Endodermal cell (in vitro differentiated cells): ENCODE measurements at regions not wholly inside any gene's neighbourhood (a gene's known extent, or its start where the extent isn't known, plus 50 kb on each side); places are given as distances from the start of the nearest gene placed in this dataset.

ENCODE experiments used
- DNase-seq: peaks from one replicate; pipeline ENCODE4 v3.0.0-alpha.2; 2017
- H3K27ac ChIP-seq: 2 replicates; pipeline ENCODE4 v1.5.1; 2013; ENCODE audit warnings: mild to moderate bottlenecking, low read depth, low read length, moderate library complexity
- H3K27me3 ChIP-seq: 2 replicates; pipeline ENCODE4 v1.6.1; 2013; ENCODE audit warnings: mild to moderate bottlenecking, low read length, moderate library complexity; ENCODE audit not compliant: insufficient read depth, control insufficient read depth, poor library complexity, severe bottlenecking
- H3K36me3 ChIP-seq: 2 replicates; pipeline ENCODE4 v1.7.0; 2013; ENCODE audit warnings: mild to moderate bottlenecking, low read length, moderate library complexity; ENCODE audit not compliant: control insufficient read depth, insufficient read depth
- H3K4me1 ChIP-seq: one replicate; pipeline ENCODE4 v1.7.0; 2013; ENCODE audit warnings: low read length; ENCODE audit not compliant: control insufficient read depth, insufficient read depth
- H3K4me3 ChIP-seq: 2 replicates; pipeline ENCODE4 v1.5.1; 2013; ENCODE audit warnings: mild to moderate bottlenecking, low read length, moderate library complexity
- H3K9ac ChIP-seq: 2 replicates; pipeline ENCODE4 v1.6.1; 2013; ENCODE audit warnings: mild to moderate bottlenecking, low read length, moderate library complexity; ENCODE audit not compliant: poor library complexity, severe bottlenecking; ENCODE audit errors: extremely low read depth
- H3K9me3 ChIP-seq: 2 replicates; pipeline ENCODE4 v1.6.1; 2013; ENCODE audit warnings: mild to moderate bottlenecking, low read length, moderate library complexity; ENCODE audit not compliant: control insufficient read depth
- H3K27ac Mint-ChIP-seq: 2 replicates; pipeline ENCODE4 v1.8.0; 2020; ENCODE audit warnings: mixed read lengths
- H3K27me3 Mint-ChIP-seq: 2 replicates; pipeline ENCODE4 v1.8.0; 2021; ENCODE audit warnings: mild to moderate bottlenecking, mixed read lengths; ENCODE audit not compliant: insufficient read depth
- H3K36me3 Mint-ChIP-seq: 2 replicates; pipeline ENCODE4 v1.8.0; 2020; ENCODE audit warnings: low read depth, mixed read lengths
- H3K4me1 Mint-ChIP-seq: 2 replicates; pipeline ENCODE4 v1.8.0; 2020; ENCODE audit warnings: mixed read lengths
- H3K4me3 Mint-ChIP-seq: 2 replicates; pipeline ENCODE4 v1.8.0; 2020; ENCODE audit warnings: mild to moderate bottlenecking, moderate library complexity, mixed read lengths
- H3K9me3 Mint-ChIP-seq: 2 replicates; pipeline ENCODE4 v1.8.0; 2020; ENCODE audit warnings: mild to moderate bottlenecking, mixed read lengths
- CTCF ChIP-seq: fragments of 200-600 bp; sonication (generic); conservative IDR thresholded peaks from 2 replicates; pipeline ENCODE4 v1.5.0; 2021; ENCODE audit warnings: antibody characterized with exemption, mild to moderate bottlenecking
- WGBS, 2 experiments: methylation state at CpG; one replicate each; pipeline versions ENCODE4 v1.1.5 to v1.1.7; 2013; ENCODE audit warnings: missing lambda C conversion rate in 2 of 2, mixed read lengths in 1 of 2; ENCODE audit not compliant: insufficient coverage in 1 of 2, insufficient read length in 1 of 2; 5-methylcytosine and 5-hydroxymethylcytosine counted together

GRCh38 chr2:117064021-117064420 lies 750.5 kb upstream of the DDX18 start:
- H3K4me3 Mint-ChIP-seq, result no peak overlapping the region
- no peaks in the 10 kb centered on the region for H3K9me3 ChIP-seq
- H3K9ac ChIP-seq, result no peak overlapping the region
- H3K4me1 Mint-ChIP-seq, result no peaks in the 10 kb centered on the region
- H3K36me3 Mint-ChIP-seq, result no peaks in the 10 kb centered on the region
- DNase-seq, result no peak
- H3K9me3 Mint-ChIP-seq, result no peaks in the 10 kb centered on the region
- H3K27me3 Mint-ChIP-seq, result peaks cover 2% of the 10 kb centered on the region
- H3K4me1 ChIP-seq, result no peaks in the 10 kb centered on the region
- no peaks in the 10 kb centered on the region for H3K27me3 ChIP-seq
- 47% methylated on average over 2 of the region's 2 CpGs; no CpG with 5 or more reads in 1 of the 2 experiments for WGBS, 2 experiments
- H3K36me3 ChIP-seq, result no peaks in the 10 kb centered on the region
- no peak overlapping the region for H3K27ac Mint-ChIP-seq
- H3K4me3 ChIP-seq, result no peak overlapping the region
- no peak overlapping the region for H3K27ac ChIP-seq
- TF ChIP-seq CTCF, result no peak

- Histone ChIP-seq H3K36me3 (no peaks in the 10 kb centered on the region), H3K27ac (no peak overlapping the region), H3K9me3 (no peaks in the 10 kb centered on the region), H3K27me3 (no peaks in the 10 kb centered on the region), H3K4me3 (no peak overlapping the region), H3K4me1 (no peaks in the 10 kb centered on the region), H3K9ac (no peak overlapping the region)
- Mint-ChIP-seq H3K27me3 (peaks cover 2% of the 10 kb centered on the region), H3K4me1 (no peaks in the 10 kb centered on the region), H3K36me3 (peaks cover 6% of the 10 kb centered on the region), H3K27ac (no peak overlapping the region), H3K4me3 (no peak overlapping the region), H3K9me3 (peaks cover 6% of the 10 kb centered on the region)
- DNase-seq, result no peak
- TF ChIP-seq CTCF, result no peak
- WGBS, 2 experiments, result 86 to 100% methylated on average over 1 to 4 of the region's 4 CpGs
Observed at GRCh38 chr2:117065912-117066311, 748.6 kb upstream of the DDX18 start.

- peaks cover 2% of the 10 kb centered on the region for H3K27me3 Mint-ChIP-seq
- Histone ChIP-seq H3K9ac (no peak overlapping the region), H3K27me3 (no peaks in the 10 kb centered on the region), H3K4me3 (no peak overlapping the region), H3K36me3 (no peaks in the 10 kb centered on the region), H3K9me3 (peaks cover 5% of the 10 kb centered on the region), H3K27ac (no peak overlapping the region), H3K4me1 (no peaks in the 10 kb centered on the region)
- H3K4me3 Mint-ChIP-seq, result no peak overlapping the region
- H3K36me3 Mint-ChIP-seq, result peaks cover 9% of the 10 kb centered on the region
- DNase-seq, result no peak
- peaks cover 21% of the 10 kb centered on the region for H3K9me3 Mint-ChIP-seq
- no peak for TF ChIP-seq CTCF
- WGBS, 2 experiments, result 90 to 100% methylated on average over 3 to 4 of the region's 4 CpGs
- H3K4me1 Mint-ChIP-seq, result no peaks in the 10 kb centered on the region
- no peak overlapping the region for H3K27ac Mint-ChIP-seq
Observed at GRCh38 chr2:117067900-117068299, 746.6 kb upstream of the DDX18 start.
